GM21381 (cell line): ENCODE measurements at regions not wholly inside any gene's neighbourhood (a gene's known extent, or its start where the extent isn't known, plus 50 kb on each side); places are given as distances from the start of the nearest gene placed in this dataset.

Experiments
- ATAC-seq: cut with Tn5 transposase; IDR thresholded peaks from one replicate; pipeline ENCODE4 v1.9.1; 2021; ENCODE audit warnings: mild to moderate bottlenecking, moderate library complexity; ENCODE audit not compliant: unreplicated experiment

DNA sequence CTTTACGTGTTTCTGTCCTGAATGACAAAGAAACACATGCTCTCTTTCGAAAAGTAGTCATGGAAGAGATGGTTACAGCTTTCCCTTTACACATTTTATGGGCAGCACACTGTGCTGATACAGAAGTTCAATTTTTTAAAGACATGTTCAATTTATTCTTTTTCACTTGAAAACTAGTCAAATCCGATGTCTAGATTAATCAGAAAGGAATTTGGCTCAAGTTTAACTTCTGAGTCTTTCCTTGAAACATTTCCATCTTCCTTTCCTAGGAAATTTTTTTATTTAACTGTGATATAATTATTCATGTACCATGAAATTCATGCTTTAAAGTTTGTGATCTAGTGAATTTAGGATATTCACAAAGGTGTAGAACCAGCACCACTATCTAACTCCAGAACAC, 360.1 kb downstream of the TNS3 start:
- no peak for ATAC-seq

DNA sequence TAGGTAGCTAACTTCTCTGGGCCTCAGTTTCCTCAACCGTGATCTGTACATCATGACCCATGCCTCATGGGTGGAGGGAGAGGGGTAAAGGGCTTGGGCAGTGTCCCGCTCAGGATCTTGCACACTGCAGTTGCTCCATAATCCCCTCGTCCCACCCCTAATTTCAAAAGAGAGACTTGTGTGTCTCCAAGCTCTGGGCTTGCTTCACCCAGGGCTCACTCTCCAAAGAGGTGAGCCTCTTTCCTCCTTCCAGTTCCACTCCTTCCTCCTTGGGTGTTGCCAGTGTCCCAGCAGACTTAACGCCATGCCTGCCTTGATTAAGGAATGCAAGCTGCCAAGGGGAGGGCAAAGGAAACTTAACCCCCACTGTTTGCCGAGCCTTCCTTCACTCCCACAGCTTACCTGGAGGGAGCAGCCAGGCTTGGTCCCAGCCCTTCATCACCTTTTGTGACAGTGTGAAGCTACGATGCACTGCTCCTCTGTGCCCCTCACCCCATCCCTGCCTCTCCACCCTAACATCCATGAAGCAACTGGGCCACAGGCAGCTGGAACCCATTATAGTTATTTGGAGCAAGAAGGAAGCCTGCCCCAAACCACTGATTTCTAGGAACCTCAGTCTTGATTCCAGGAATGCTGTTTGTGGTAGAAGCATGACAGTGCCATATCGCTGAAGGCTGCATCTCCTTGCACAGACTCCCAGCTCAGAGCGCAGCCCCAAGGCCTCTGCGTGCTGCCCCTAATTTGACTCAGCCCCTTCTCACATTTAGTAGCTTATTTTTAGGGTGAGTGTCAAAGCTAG, 363.3 kb downstream of the TNS3 start:
- no peak for ATAC-seq

DNA sequence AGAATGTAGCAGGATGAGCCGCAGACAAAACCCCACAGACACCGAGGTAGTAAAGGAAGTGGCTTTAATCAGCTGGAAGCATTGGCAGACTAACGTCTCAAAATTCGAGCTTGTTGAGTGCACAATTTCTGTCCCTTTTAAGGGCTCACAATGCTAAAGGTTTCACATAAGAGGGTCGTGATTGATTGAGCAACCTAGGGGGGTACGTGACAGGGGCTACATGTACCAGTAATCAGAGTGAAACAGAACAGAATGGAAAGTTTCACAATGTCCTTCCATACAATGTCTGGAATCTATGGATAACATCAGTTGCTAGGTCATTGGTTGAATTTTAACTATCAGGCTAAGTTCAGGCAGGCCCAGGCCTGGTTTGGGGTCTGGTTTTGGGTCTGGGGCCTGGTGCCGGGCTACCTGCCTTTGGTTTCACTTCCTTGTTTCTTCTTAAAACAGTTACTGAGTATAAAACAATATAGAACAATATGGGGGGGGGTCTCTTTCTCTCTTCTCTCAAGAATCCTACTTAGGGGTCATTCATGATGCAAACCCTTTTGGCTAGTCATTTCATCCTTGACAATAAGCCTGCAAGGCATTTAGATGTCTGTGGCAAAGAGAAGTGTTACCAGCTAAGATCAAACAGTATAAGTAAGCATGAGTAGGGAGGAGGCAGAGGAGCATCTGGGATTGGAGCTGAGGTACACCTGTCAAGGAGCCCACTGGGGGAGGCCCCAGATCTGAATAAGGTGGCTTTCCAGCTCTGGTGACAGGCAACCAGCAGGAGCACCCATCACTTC, 364.1 kb downstream of the TNS3 start:
- ATAC-seq = no peak

DNA sequence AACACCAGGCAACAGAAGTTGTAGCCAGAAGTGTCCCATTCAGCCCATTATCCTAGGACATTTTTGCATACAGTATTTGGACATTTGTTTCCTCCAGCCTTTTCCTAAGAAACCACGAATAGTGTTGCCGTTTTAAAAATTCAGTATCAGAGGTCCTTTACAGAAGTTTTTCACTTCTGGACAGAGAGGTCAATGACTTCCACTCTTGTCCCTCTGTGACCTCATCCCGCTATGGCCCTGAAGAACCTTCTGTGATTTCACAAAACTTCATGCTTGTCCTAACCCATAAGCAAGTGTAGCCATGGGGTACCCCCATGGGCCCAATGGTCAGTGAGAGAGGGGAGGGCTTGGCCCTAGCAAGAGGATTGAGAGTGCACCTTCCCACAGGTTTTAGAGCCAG, 364.8 kb downstream of the TNS3 start:
- ATAC-seq = no peak

DNA sequence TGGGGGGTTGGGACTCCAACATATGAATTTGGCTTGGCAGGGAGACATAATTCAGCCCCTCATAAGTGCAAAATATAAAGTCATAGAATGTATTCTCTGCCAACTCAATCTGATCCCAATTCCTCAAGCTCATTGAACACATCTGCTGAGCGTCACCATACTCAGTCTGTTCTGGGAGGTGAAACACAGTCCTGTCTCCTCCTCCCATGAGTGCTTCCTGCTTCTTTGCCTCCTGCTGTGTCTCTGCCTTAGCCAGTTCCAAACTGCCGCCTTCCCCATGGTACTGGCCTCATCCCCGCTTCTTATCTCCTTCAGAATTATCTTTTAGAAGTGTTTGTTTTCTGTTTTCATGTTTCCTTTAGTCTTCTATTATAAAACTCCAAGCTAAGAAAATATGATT, 365.5 kb downstream of the TNS3 start:
- no peak for ATAC-seq

DNA sequence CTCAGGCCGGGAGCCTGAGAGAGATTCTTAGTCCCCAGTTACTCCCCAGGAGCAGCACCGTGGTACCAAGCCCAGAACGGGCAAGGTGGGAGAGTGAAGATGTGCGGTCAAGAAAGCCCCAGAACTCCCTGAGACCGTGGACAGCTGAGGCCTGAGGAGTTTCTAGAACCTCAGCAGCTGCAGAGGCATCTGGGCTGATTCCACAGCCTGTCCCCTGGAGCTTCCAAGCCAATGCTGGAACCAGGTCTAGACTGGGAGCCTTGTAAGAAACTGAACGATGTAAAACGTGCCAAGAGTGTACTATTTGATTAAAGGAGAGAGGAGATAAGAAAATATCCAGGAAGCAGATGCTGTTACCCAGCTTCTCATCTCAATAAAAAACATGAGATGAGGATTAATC, 366.3 kb downstream of the TNS3 start:
- ATAC-seq = no peak

DNA sequence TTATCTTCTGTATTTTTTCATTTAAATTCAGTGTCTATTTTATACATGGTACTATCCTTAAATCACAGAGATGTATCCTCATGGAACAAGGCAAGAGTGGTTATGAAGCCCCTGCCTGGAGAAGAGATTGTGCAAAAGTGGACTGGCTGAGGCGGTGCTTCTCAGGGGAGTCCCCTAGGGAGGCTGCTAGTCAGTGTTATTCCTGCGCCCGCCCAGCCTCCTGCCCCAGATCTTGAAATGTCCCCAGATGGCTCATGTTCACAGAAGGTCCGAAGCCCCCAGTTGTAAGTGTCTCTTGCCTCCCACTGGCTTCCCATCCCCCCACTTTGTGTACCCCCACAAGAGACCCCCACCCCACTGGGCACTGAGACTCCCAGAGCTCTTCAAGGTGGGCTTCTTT, 366.9 kb downstream of the TNS3 start:
- ATAC-seq = no peak

DNA sequence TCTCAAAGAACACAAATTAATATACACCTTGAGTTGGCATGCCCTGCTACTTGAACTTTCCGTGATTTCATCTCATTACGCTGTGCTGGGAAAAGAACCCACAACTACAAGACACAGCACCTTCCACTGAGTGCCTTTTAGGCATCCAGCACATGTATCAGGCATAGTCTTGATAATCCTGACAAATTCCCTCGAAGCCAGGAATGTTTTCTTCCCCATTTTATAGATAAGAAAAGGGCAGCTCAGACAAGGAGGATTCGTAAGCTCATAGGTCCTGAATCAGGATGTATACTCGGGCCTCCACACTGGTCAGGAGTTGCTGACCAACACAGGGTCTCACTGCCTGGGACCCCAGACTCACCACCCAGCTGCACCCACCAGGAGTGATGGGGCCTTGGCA, 368.6 kb downstream of the TNS3 start:
- ATAC-seq = no peak

DNA sequence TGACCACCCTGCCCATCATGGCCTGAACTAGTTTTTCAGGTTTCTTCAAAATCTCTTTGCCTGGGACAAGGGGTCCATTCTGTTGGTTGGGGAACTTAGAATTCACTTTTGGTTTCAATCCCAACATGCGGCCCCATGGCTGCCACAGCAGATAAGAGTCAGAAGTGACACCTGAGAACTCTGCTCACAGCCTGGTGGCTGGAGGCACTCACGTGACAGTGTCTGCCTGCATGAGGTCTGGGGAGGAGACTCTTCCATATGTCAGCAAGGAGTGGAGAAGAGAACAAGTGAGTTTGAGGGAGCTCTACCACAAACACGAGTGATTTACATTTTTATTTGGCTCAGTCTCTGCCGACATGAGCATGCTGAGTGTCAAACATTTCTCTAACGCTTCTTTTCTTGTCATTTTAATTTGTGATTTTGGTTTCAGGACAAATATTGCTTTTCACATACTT, 370.4 kb downstream of the TNS3 start:
- ATAC-seq = peak; percentile 84

DNA sequence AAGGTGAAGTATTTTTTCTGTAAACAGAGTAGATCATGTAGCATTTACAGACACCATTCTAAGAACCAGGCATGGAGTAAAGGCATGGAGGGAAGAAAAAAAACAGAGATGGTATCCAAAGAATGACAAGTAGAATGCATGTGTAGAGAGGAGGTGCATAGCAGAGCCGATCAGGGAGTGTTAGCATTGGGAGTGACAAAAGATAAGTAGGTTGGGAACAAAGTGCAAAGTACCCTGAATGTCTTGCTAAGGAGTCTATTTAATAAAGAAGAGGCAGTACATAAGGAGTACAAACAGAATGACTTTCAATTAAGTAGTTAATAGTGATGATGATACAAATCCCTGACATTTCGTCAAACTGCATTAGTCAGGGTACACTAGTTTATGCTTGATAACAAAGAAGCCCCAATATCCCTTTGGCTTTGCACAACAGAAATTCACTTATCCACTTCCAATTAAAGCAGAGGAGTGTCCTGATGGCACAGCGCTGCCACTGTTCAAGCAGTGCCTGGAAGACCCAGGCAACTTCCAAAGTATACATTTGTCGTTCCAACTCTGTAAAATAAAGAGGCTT, 371.5 kb downstream of the TNS3 start:
- no peak for ATAC-seq

DNA sequence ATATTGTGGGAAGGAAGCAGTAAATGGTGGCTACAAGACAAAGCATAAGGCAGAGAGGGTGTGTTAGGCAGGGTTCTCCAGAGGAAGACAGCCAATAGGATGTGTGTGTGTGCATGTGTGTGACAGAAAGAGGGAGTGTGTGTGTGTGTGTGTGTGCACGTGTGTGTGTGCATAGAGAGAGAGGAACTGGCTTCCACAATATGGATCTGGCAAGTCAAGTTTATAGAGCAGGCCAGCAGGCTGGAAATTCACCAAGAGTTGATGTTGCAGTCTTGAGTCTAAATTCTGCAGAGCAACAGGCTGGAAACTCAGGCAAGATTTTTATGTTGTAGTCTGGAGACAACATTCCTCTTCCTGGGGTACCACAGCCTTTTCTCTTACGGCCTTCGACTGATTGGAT, 374.0 kb downstream of the TNS3 start:
- no peak for ATAC-seq

DNA sequence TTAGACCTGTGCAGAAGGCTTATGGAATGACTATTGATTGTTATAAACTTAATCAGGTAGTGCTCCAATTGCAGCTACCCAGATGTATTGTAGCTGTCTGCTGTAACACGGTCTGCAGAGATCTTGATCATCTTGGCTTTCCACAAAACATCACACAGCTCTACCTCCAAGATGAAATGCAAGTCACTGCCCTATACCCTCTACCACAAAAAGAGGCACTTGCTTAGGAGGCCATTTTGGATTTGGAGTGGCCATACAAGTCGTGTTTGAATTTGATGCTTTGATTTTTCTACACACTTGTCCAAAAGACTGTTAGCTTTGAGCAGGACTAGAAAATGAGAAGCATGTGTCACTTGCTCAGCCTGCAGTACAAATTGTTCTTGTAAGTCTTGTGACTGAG, 377.2 kb downstream of the TNS3 start:
- ATAC-seq = no peak

DNA sequence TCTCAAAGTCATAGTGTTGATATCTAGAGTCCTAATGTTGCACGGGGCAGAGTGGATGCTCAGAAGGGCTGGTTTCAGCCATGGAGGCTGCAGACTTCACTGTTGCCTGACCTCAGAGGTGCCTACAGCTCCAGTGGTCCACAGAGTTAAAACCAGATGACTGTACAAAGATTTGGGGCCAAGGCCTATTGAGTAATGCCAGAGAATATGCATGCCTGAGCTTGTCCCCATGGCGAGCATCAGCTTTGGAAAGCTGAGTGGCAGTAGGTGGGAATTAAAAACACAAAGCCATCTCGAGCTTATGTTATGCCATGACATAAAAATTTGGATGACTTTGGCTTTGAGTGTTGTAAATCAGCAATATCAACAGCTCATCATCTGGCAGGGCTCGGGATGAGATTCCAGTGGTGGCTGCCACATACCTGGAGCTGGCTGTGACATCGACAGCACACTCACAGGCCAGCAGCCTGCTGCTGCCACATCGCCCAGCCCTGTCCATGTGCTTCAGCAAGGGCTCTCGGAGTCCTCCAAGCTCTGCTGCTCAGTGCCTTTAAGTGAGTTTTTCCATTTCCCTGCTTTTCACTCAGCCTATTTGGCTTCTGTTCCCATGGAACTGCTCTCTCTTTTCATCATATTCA, 379.6 kb downstream of the TNS3 start:
- ATAC-seq = no peak

DNA sequence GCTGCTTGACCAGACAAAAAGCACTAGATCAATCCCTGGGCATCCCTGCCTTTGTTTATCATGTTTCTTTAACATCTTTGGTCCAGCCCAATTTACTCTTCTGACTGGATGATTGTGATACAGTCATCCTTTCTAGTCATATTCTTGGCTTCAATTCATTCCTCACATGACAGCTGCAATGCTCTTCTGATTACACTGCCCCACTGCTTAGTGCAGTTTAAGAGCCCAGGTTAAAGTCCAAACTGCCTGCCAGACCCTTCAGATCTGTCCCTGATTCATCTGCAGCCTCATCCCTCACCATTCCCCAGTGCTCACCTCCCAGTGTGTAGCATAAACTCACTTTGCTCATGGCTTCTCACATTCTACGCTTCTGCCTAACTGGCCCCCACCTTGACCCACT, 383.8 kb downstream of the TNS3 start:
- no peak for ATAC-seq

DNA sequence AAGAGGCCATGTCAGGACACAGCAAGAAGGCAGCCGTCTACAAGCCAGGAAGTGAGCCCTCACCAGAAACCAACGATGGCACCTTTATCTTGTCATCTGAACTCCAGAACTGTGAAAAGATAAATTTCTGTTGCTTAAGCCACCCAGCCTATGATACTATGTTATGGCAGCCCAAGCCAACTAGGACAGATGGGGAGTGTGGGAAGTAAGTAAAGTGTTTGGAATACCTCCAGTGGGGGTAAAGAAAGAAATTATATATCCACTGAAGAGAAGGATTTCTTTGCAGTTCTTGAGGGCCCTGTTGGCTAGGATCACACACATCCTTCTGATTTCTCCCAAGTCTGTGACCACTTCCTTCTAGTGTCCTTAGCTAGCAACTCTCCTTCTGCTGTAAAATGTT, 384.4 kb downstream of the TNS3 start:
- ATAC-seq = no peak

DNA sequence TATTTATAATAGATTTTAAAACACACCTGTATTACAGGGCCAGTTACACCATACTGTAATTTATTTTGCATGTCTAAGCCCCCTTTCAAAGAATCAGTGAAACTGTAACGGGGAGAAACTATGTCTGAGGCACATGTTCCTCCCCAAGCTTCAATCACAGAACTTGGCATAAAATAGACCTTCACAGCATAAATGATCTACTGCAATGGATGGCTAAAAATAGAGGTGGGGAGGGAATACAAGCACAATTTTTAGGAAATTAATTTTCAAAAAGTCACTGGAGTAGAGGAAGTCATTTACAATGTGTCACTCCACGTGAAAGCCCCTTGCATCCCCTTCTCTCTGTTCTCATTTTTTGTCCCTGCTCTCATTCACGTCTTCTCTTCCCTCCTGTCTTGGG, 385.2 kb downstream of the TNS3 start:
- ATAC-seq = no peak

DNA sequence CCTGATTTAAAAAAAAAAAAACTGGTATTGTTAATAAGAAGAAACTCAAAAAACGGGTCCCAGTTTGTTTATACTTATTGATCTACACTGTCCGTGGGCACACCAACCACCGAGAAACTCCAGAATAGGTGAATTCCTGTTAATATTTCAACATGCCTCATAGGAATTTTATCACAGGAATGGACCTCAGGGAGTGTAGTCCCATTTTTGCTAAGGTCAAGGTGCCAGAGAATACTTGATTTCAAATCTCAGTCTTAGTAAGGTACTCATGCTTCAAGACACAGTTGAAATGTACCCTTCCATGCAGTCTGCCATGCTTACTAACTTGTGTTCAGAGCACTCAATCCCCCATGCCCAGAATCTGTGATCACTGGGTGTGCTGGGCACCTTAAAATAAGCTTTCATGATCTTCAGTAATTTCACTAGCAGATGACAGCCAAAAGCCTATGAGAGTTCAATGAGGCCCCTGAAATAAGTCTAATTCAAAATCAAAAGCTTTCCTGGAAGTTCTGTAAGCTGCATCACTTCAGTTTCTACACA, 385.7 kb downstream of the TNS3 start:
- ATAC-seq = no peak

DNA sequence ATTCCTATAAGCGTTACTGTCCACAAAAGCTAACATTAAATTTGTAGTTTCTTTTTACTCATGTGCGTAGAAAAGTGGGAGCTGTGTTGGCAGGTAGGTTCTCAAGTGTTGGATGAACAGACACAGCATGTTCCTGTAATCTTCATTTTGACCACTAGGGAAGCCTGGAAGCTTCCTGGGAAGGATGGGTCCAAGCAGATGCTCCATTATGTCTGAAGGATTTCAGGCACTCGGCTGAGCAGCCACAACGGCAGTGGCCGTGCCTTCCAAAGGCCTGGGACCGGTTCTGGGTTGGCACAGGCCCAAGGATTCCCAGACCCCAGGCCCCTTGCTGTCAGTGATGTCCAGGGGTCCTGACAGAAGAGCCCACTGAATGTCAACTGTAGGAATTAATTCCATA, 386.3 kb downstream of the TNS3 start:
- no peak for ATAC-seq

DNA sequence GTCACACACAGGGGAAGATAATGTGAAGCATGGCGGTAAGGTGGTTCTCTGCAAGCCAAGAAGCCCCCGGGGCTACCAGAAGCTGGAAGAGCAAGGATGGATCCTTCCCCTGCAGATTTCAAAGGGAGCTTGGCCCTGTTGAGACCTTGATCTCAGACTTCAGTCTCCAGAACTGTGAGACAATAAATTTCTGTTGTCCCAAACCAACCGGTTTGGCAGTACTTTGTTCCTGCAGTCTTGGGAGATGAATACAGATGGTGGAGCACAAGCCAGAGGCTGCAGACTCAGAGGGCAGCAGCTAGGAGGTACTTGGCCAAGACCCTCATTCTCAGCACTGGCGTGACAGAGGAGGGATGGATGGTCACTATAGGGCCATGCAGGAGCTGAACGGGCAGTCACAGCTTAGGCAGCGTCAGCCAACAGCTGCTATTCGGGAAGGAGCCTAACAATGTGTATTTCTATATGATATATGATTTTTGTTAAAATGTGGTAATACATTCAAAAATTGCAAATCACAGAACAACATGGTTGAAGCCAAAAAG, 387.3 kb downstream of the TNS3 start:
- no peak for ATAC-seq

DNA sequence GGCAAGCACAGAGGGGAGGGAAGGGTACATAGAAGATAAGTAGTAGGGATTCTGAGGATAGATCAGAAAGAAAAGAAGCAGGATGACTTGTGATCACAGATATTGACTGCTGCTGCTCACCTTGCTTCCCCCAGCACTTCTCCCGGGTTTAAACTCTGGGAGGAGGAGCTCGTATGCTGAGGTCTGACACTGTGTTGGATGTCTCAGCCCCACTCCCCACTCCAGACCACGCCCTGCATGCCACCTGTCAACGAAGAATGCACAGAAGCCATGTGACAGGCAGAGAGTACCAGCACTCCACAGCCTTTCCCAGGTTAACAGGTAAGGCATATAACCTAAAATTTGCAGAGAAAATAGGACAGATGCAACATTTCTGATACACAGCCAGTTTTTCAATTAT, 388.9 kb downstream of the TNS3 start:
- ATAC-seq = no peak

DNA sequence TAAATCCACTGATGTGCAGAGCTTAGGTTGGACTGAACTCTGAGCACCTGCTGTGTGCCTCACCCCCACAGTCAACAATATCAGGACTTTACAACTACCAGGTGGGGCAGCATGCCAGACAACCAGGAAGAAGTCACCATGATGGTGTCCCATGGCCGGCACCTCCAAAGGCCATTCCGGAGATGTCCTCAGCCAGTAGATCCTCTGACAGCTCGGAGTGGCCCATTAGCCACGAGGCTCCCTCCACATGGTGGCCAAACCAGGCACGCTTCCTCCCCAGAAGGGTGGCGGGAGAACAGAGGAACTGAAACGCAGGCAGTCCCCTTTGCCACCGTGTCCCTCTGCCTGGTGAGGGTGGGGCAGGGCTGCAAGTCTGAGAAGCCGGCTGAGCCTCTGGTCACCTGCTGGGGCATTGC, 390.0 kb downstream of the TNS3 start:
- no peak for ATAC-seq
